GM12878 (cell line): ENCODE measurements at regions not wholly inside any gene's neighbourhood (a gene's known extent, or its start where the extent isn't known, plus 50 kb on each side); places are given as distances from the start of the nearest gene placed in this dataset.

Experiments
- ATAC-seq: fragments of 200-7000 bp; cut with Tn5 transposase; 3 replicates; pipeline ENCODE4 v1.9.1; 2020; ENCODE audit warnings: mild to moderate bottlenecking, moderate library complexity
- BruUV-seq: library from RNA; stranded (reverse); fragments of 400-500 nt; replicated peaks from 2 replicates; lab custom pipeline; 2021; lab: Mats Ljungman, UMichigan
- CTCF ChIA-PET: fragments of 300-600 bp; sonication (Branson Sonifier 250); formaldehyde crosslinking; extraction: SDS; loops from one replicate; lab custom pipeline; 2021; ENCODE audit warnings: inconsistent platforms; lab: Yijun Ruan, JAX
- POLR2A ChIA-PET: fragments of 350-600 bp; formaldehyde crosslinking; extraction: SDS; loops from one replicate; lab custom pipeline; 2021; ENCODE audit warnings: inconsistent platforms; lab: Charles Lee
- RAD21 ChIA-PET: fragments of 300-600 bp; sonication (Branson Sonifier 250); formaldehyde crosslinking; loops from one replicate; lab custom pipeline; 2023; ENCODE audit warnings: antibody characterized with exemption; ENCODE audit not compliant: unreplicated experiment; lab: Charles Lee
- SMC1A ChIA-PET: fragments of 300-600 bp; sonication (Branson Sonifier 250); formaldehyde crosslinking; loops from one replicate; lab custom pipeline; 2023; ENCODE audit not compliant: unreplicated experiment, uncharacterized antibody; lab: Charles Lee
- DNase-seq: peaks from one replicate; pipeline ENCODE4 v3.0.0-alpha.2; 2011; ENCODE audit warnings: low read depth, low spot score
- FAIRE-seq: peaks from 3 replicates; lab custom pipeline; 2011; peaks lifted over from hg19 to GRCh38; lab: Jason Lieb, UNC
- H2AFZ ChIP-seq: 2 replicates; pipeline ENCODE4 v1.6.0; 2011; ENCODE audit warnings: low read depth, low read length, control low read depth; ENCODE audit not compliant: control insufficient read depth
- H3K27ac ChIP-seq: 2 replicates; pipeline ENCODE4 v1.5.1; 2011; ENCODE audit warnings: control low read depth; ENCODE audit not compliant: control insufficient read depth, insufficient read depth
- H3K27me3 ChIP-seq, 2 experiments: replicated peaks in 1 of 2; 2 replicates each; pipeline versions ENCODE4 v1.6.0 to v1.6.1; 2011; ENCODE audit warnings: low read length in 1 of 2; ENCODE audit not compliant: control insufficient read depth in 2 of 2, insufficient read depth in 2 of 2
- H3K36me3 ChIP-seq, 2 experiments: 2 replicates each; pipeline ENCODE4 v1.5.1; 2011; ENCODE audit warnings: low read length in 1 of 2; ENCODE audit not compliant: control insufficient read depth in 2 of 2, insufficient read depth in 2 of 2
- H3K4me1 ChIP-seq: 2 replicates; pipeline ENCODE4 v1.6.1; 2011; ENCODE audit warnings: mild to moderate bottlenecking, low read length, moderate library complexity, mixed read lengths; ENCODE audit not compliant: control insufficient read depth, insufficient read depth
- H3K4me2 ChIP-seq: 2 replicates; pipeline ENCODE4 v1.6.0; 2011; ENCODE audit warnings: control low read depth; ENCODE audit not compliant: control insufficient read depth, insufficient read depth
- H3K4me3 ChIP-seq: fragments of 200-600 bp; sonication (generic); 2 replicates; pipeline ENCODE4 v1.5.1; 2016
- H3K79me2 ChIP-seq: 2 replicates; pipeline ENCODE4 v1.6.0; 2011; ENCODE audit warnings: low read length; ENCODE audit not compliant: control insufficient read depth, insufficient read depth
- H3K9ac ChIP-seq: 2 replicates; pipeline ENCODE4 v1.8.0; 2011; ENCODE audit warnings: low read length, control low read depth, mixed read lengths; ENCODE audit not compliant: control insufficient read depth, insufficient read depth
- H3K9me3 ChIP-seq: replicated peaks from 3 replicates; pipeline ENCODE4 v1.5.1; 2011; ENCODE audit warnings: mild to moderate bottlenecking, low read length; ENCODE audit not compliant: control insufficient read depth, insufficient read depth
- H4K20me1 ChIP-seq: 2 replicates; pipeline ENCODE4 v1.6.0; 2011; ENCODE audit not compliant: control insufficient read depth, insufficient read depth
- CHD1 ChIP-seq: IDR thresholded peaks from 2 replicates; pipeline ENCODE4 v1.6.1; 2012; ENCODE audit warnings: low read depth, low read length, improper control_type of control experiment
- NFXL1 ChIP-seq: fragments of 450-650 bp; IDR thresholded peaks from 2 replicates; pipeline ENCODE4 v1.6.1; 2017; ENCODE audit warnings: antibody characterized with exemption, mild to moderate bottlenecking, borderline replicate concordance
- NRF1 ChIP-seq: conservative IDR thresholded peaks from 2 replicates; pipeline ENCODE4 v1.6.1; 2011; ENCODE audit warnings: mild to moderate bottlenecking, low read depth, low read length, improper control_type of control experiment
- POLR2AphosphoS5 ChIP-seq: IDR thresholded peaks from 2 replicates; pipeline ENCODE4 v1.6.1; 2011; ENCODE audit warnings: mild to moderate bottlenecking, low read length, inconsistent platforms
- ZZZ3 ChIP-seq: IDR thresholded peaks from 2 replicates; pipeline ENCODE4 v1.6.1; 2011; ENCODE audit warnings: low read depth; ENCODE audit not compliant: control insufficient read depth, insufficient read length
- WGBS: methylation state at CpG from one replicate; pipeline ENCODE4 v1.1.6; 2016; ENCODE audit warnings: low lambda C conversion rate; ENCODE audit not compliant: insufficient replicate concordance, insufficient coverage; ENCODE audit errors: missing lambda C conversion rate; 5-methylcytosine and 5-hydroxymethylcytosine counted together
- in situ Hi-C: fragments of 300-500 bp; cut with MboI; formaldehyde crosslinking; loops from 9 replicates; pipeline ENCODE4 v1.14.3; 2018; ENCODE audit warnings: mixed read lengths
- intact Hi-C: fragments of 100-400 bp; cut with micrococcal nuclease; formaldehyde crosslinking; loops from one replicate; pipeline ENCODE4 v1.14.2; 2022; ENCODE audit not compliant: unreplicated experiment
- TF ChIP-seq, protein P1 (sequence below): fragments of 450-650 bp; formaldehyde crosslinking; IDR thresholded peaks from 2 replicates; pipeline ENCODE4 v1.4.0; 2022; ENCODE audit warnings: mild to moderate bottlenecking, moderate library complexity
- TF ChIP-seq, protein P2 (sequence below): fragments of 150-350 bp; IDR thresholded peaks from 2 replicates; pipeline ENCODE4 v1.6.1; 2014; ENCODE audit warnings: mild to moderate bottlenecking, low read depth, low read length

DNA sequence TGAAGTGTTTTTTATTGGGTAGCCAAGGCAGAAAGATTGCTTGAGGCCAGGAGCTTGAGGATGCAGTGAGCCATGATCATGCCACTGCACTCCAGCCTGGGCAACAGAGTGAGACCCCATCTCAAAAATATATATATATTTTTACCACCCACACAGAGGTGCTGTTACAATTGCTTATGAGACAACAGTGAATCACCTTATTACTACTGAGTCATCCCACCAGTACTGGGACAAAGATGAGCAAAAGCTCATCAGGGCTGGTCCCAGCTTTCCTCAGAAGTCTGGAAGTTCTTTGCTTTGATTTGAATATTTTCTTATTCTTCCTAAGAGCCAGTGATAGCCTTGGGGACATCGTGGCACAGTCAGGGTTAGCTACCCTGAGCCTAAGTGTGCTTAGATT, 207.7 kb downstream of the SOX2 start:
- BruUV-seq = no TSS peak
- in situ Hi-C loops = no loop called here
- ChIA-PET CTCF (no interaction called here), SMC1A (no interaction called here), POLR2A (no interaction called here), RAD21 (no interaction called here)
- Histone ChIP-seq H3K9me3 (peaks cover 2% of the 10 kb centered on the region; the same call in 2 of the 3 replicates), H3K9ac (no peak overlapping the region), H3K4me2 (no peak overlapping the region), H3K4me1 (peaks cover 22% of the 10 kb centered on the region), H3K27me3 (no peaks in the 10 kb centered on the region), H3K27ac (no peak overlapping the region), H3K4me3 (no peak overlapping the region), H2AFZ (no peak overlapping the region), H3K36me3 (no peaks in the 10 kb centered on the region)
- no peak for FAIRE-seq
- intact Hi-C loops = no loop called here
- no peak for DNase-seq
- 0% methylated on average over 1 of the region's 1 CpG for WGBS
- ATAC-seq = no peak
- TF ChIP-seq, protein P1, sequence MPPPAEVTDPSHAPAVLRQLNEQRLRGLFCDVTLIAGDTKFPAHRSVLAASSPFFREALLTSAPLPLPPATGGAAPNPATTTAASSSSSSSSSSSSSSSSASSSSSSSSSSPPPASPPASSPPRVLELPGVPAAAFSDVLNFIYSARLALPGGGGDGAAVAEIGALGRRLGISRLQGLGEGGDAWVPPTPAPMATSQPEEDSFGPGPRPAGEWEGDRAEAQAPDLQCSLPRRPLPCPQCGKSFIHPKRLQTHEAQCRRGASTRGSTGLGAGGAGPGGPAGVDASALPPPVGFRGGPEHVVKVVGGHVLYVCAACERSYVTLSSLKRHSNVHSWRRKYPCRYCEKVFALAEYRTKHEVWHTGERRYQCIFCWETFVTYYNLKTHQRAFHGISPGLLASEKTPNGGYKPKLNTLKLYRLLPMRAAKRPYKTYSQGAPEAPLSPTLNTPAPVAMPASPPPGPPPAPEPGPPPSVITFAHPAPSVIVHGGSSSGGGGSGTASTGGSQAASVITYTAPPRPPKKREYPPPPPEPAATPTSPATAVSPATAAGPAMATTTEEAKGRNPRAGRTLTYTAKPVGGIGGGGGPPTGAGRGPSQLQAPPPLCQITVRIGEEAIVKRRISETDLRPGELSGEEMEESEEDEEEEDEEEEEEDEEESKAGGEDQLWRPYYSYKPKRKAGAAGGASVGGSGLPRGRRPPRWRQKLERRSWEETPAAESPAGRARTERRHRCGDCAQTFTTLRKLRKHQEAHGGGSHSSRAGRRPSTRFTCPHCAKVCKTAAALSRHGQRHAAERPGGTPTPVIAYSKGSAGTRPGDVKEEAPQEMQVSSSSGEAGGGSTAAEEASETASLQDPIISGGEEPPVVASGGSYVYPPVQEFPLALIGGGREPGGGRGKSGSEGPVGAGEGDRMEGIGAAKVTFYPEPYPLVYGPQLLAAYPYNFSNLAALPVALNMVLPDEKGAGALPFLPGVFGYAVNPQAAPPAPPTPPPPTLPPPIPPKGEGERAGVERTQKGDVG (CRISPR knock-in tag) = no peak
- TF ChIP-seq NFXL1 (no peak), CHD1 (no peak), POLR2AphosphoS5 (no peak), NRF1 (no peak), ZZZ3 (no peak)
- TF ChIP-seq, protein P2, sequence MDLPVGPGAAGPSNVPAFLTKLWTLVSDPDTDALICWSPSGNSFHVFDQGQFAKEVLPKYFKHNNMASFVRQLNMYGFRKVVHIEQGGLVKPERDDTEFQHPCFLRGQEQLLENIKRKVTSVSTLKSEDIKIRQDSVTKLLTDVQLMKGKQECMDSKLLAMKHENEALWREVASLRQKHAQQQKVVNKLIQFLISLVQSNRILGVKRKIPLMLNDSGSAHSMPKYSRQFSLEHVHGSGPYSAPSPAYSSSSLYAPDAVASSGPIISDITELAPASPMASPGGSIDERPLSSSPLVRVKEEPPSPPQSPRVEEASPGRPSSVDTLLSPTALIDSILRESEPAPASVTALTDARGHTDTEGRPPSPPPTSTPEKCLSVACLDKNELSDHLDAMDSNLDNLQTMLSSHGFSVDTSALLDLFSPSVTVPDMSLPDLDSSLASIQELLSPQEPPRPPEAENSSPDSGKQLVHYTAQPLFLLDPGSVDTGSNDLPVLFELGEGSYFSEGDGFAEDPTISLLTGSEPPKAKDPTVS = no peak
- TF ChIP-seq, all 136 proteins: peak for 0
- no peaks in the 10 kb centered on the region for H4K20me1 ChIP-seq
- H3K79me2 ChIP-seq = no peaks in the 10 kb centered on the region
